K562 (cell line): ENCODE measurements at regions not wholly inside any gene's neighbourhood (a gene's known extent, or its start where the extent isn't known, plus 50 kb on each side); places are given as distances from the start of the nearest gene placed in this dataset.

Experiments
- ATAC-seq: fragments of 200-7000 bp; cut with Tn5 transposase; 3 replicates; pipeline ENCODE4 v1.9.1; 2020; ENCODE audit warnings: moderate library complexity
- BruUV-seq: library from RNA; stranded (reverse); fragments of 400-500 nt; replicated peaks from 2 replicates; lab custom pipeline; 2021; lab: Mats Ljungman, UMichigan
- CTCF ChIA-PET: fragments of 300-600 bp; formaldehyde crosslinking; extraction: SDS; loops from one replicate; lab custom pipeline; 2021; ENCODE audit warnings: low intra/inter-chr PET ratio; lab: Yijun Ruan, JAX
- POLR2A ChIA-PET: fragments of 300-600, 350-650 bp; sonication (Branson Sonifier 250); formaldehyde crosslinking; extraction: SDS; loops from one replicate; lab custom pipeline; 2021; ENCODE audit warnings: antibody characterized with exemption, inconsistent platforms; lab: Yijun Ruan, JAX
- DNase-seq, 4 experiments: peaks; one replicate each; pipeline versions ENCODE4 v3.0.0 to v3.0.0-alpha.2; 2011 to 2018; ENCODE audit warnings: low spot score in 3 of 4, mixed read lengths in 3 of 4; ENCODE audit errors: extremely low read depth in 1 of 4
- FAIRE-seq: peaks from 2 replicates; lab custom pipeline; 2011; peaks lifted over from hg19 to GRCh38; lab: Jason Lieb, UNC
- H2AFZ ChIP-seq: 2 replicates; pipeline ENCODE4 v1.6.0; 2011; ENCODE audit warnings: low read depth, low read length, control low read depth, inconsistent platforms
- H3K27ac ChIP-seq: fragments of 200-600 bp; 3 replicates; pipeline ENCODE4 v1.8.0; 2011; ENCODE audit warnings: low read depth, mild to moderate bottlenecking, control low read depth, inconsistent platforms, low read length, moderate library complexity, mixed read lengths; ENCODE audit errors: extremely low read depth
- H3K27me3 ChIP-seq, 2 experiments: fragments of 300-600 bp in 1 of 2; 2 replicates in 1 of 2; 3 replicates in 1 of 2; pipeline versions ENCODE4 v1.6.0 to v1.8.0; 2011; ENCODE audit warnings: inconsistent platforms in 2 of 2, low read length in 2 of 2, mild to moderate bottlenecking in 1 of 2, mixed read lengths in 1 of 2, moderate library complexity in 1 of 2; ENCODE audit not compliant: control insufficient read depth in 2 of 2, insufficient read depth in 2 of 2
- H3K36me3 ChIP-seq: fragments of 300-600 bp; 3 replicates; pipeline ENCODE4 v1.8.0; 2011; ENCODE audit warnings: mild to moderate bottlenecking, low read length, inconsistent platforms; ENCODE audit not compliant: control insufficient read depth, insufficient read depth
- H3K4me1 ChIP-seq, 2 experiments: fragments of 200-600 bp in 1 of 2; replicated peaks in 1 of 2; 2 replicates in 1 of 2; 3 replicates in 1 of 2; pipeline versions ENCODE4 v1.5.1 to v1.8.0; 2011; ENCODE audit warnings: inconsistent platforms in 2 of 2, low read length in 2 of 2, mild to moderate bottlenecking in 1 of 2, mixed read lengths in 1 of 2, moderate library complexity in 1 of 2; ENCODE audit not compliant: control insufficient read depth in 2 of 2, insufficient read depth in 2 of 2
- H3K4me2 ChIP-seq: 2 replicates; pipeline ENCODE4 v1.6.1; 2011; ENCODE audit warnings: low read length, control low read depth, inconsistent platforms, mixed read lengths; ENCODE audit not compliant: insufficient read depth
- H3K4me3 ChIP-seq: fragments of 200-600 bp; sonication (generic), shearing (Covaris generic); 2 replicates; pipeline ENCODE4 v1.5.1; 2016; ENCODE audit warnings: control low read depth, inconsistent platforms
- H3K79me2 ChIP-seq: fragments of 200-600 bp; 3 replicates; pipeline ENCODE4 v1.8.0; 2011; ENCODE audit warnings: low read length, inconsistent platforms; ENCODE audit not compliant: control insufficient read depth, insufficient read depth
- H3K9ac ChIP-seq, 2 experiments: 2 replicates each; pipeline versions ENCODE4 v1.6.0 to v1.6.1; 2011; ENCODE audit warnings: low read depth in 2 of 2, low read length in 2 of 2, control low read depth in 1 of 2, inconsistent platforms in 1 of 2, mild to moderate bottlenecking in 1 of 2, mixed read lengths in 1 of 2; ENCODE audit not compliant: insufficient read depth in 1 of 2
- H3K9me1 ChIP-seq: one replicate; pipeline ENCODE4 v1.6.0; 2011; ENCODE audit warnings: inconsistent platforms, mild to moderate bottlenecking, low read length, moderate library complexity; ENCODE audit not compliant: control insufficient read depth, insufficient read depth
- H3K9me3 ChIP-seq: replicated peaks from 2 replicates; pipeline ENCODE4 v1.5.1; 2011; ENCODE audit warnings: low read depth, low read length, inconsistent platforms; ENCODE audit not compliant: control insufficient read depth, insufficient read depth
- H4K20me1 ChIP-seq: replicated peaks from 2 replicates; pipeline ENCODE4 v1.6.1; 2011; ENCODE audit warnings: low read length, inconsistent platforms, mixed read lengths; ENCODE audit not compliant: control insufficient read depth, insufficient read depth
- FOSL1 ChIP-seq: fragments of 200-800 bp; sonication (Bioruptor generic); conservative IDR thresholded peaks from 2 replicates; pipeline ENCODE4 v1.6.1; 2016; ENCODE audit warnings: missing genetic modification characterization, missing compliant biosample characterization
- GTF2E2 ChIP-seq: fragments of 200-800 bp; sonication (Bioruptor generic); IDR thresholded peaks from 2 replicates; pipeline ENCODE4 v1.6.1; 2016; ENCODE audit warnings: missing genetic modification characterization, missing compliant biosample characterization
- JUND ChIP-seq, 2 experiments: IDR thresholded peaks; 2 replicates in 1 of 2; 3 replicates in 1 of 2; pipeline ENCODE4 v1.6.1; 2011; ENCODE audit warnings: borderline replicate concordance in 2 of 2, low read depth in 2 of 2, low read length in 2 of 2, improper control_type of control experiment in 1 of 2, missing biosample characterization in 1 of 2, missing genetic modification characterization in 1 of 2, missing genetic modification reagents in 1 of 2
- NCOR1 ChIP-seq: fragments of 450-650 bp; IDR thresholded peaks from 2 replicates; pipeline ENCODE4 v1.6.1; 2016; ENCODE audit warnings: mild to moderate bottlenecking, moderate library complexity
- NFIC ChIP-seq: fragments of 450-650 bp; IDR thresholded peaks from 2 replicates; pipeline ENCODE4 v1.6.1; 2017; ENCODE audit warnings: mild to moderate bottlenecking, inconsistent platforms
- NR2C2 ChIP-seq, 2 experiments: fragments of 200-800 bp in 1 of 2; sonication (Bioruptor generic) in 1 of 2; sonication (generic) in 1 of 2; formaldehyde crosslinking in 1 of 2; IDR thresholded peaks; 2 replicates each; pipeline versions ENCODE4 v1.6.1 to v1.8.0; 2016 to 2022; ENCODE audit warnings: mild to moderate bottlenecking in 1 of 2, missing compliant biosample characterization in 1 of 2, missing genetic modification characterization in 1 of 2, missing genetic modification reagents in 1 of 2
- PHF8 ChIP-seq: fragments of 200-600 bp; sonication (generic); IDR thresholded peaks from 2 replicates; pipeline ENCODE4 v1.6.1; 2012; ENCODE audit warnings: mixed run types, mild to moderate bottlenecking, inconsistent platforms, low read length, moderate library complexity, borderline replicate concordance
- PTBP1 ChIP-seq: fragments of 200-400 bp; formaldehyde crosslinking; IDR thresholded peaks from 2 replicates; pipeline ENCODE4 v1.6.1; 2017; ENCODE audit warnings: low read depth, low read length
- RAD21 ChIP-seq, 2 experiments: fragments of 250-450 bp in 1 of 2; fragments of 450-650 bp in 1 of 2; sonication (Bioruptor Pico) in 1 of 2; formaldehyde crosslinking in 1 of 2; IDR thresholded peaks in 1 of 2; conservative IDR thresholded peaks in 1 of 2; 2 replicates each; pipeline versions ENCODE4 v1.4.0 to v1.8.0; 2020 to 2022; ENCODE audit warnings: mild to moderate bottlenecking in 2 of 2, moderate library complexity in 1 of 2
- RBBP5 ChIP-seq: fragments of 200-600 bp; sonication (generic); IDR thresholded peaks from 2 replicates; pipeline ENCODE4 v1.6.1; 2012; ENCODE audit warnings: borderline replicate concordance, mild to moderate bottlenecking, low read length, control low read depth, inconsistent platforms; ENCODE audit not compliant: insufficient read depth, poor library complexity, severe bottlenecking
- SIN3B ChIP-seq: fragments of 450-650 bp; IDR thresholded peaks from 2 replicates; pipeline ENCODE4 v1.6.1; 2017; ENCODE audit warnings: low read depth, mild to moderate bottlenecking, moderate library complexity
- SRF ChIP-seq, 2 experiments: fragments of 250-450, 450-650 bp in 1 of 2; sonication (Bioruptor Pico) in 1 of 2; sonication (generic) in 1 of 2; formaldehyde crosslinking; IDR thresholded peaks; 2 replicates each; pipeline versions ENCODE4 v1.5.0 to v1.5.1; 2020 to 2022; ENCODE audit warnings: mild to moderate bottlenecking in 1 of 2, missing genetic modification reagents in 1 of 2
- TCF3 ChIP-seq: sonication (generic); formaldehyde crosslinking; IDR thresholded peaks from 2 replicates; pipeline ENCODE4 v1.4.0; 2020; ENCODE audit warnings: mild to moderate bottlenecking, missing genetic modification reagents
- ZNF175 ChIP-seq: fragments of 200-800 bp; sonication (Bioruptor generic); IDR thresholded peaks from 2 replicates; pipeline ENCODE4 v1.6.1; 2016; ENCODE audit warnings: low read depth, mild to moderate bottlenecking, missing genetic modification characterization, missing compliant biosample characterization
- ZNF41 ChIP-seq: fragments of 250-450 bp; sonication (Bioruptor Pico); conservative IDR thresholded peaks from 2 replicates; pipeline ENCODE4 v1.4.0; 2020; ENCODE audit warnings: mild to moderate bottlenecking
- ZNF584 ChIP-seq: fragments of 200-800 bp; sonication (Bioruptor generic); IDR thresholded peaks from 2 replicates; pipeline ENCODE4 v1.6.1; 2016; ENCODE audit warnings: low read depth, mild to moderate bottlenecking, missing genetic modification characterization, missing compliant biosample characterization
- ZNF766 ChIP-seq: fragments of 200-800 bp; sonication (Bioruptor generic); conservative IDR thresholded peaks from 2 replicates; pipeline ENCODE4 v1.6.1; 2016; ENCODE audit warnings: missing genetic modification characterization, missing compliant biosample characterization
- WGBS: fragments of 100-300 bp; shearing (Covaris generic); methylation state at CpG from one replicate; pipeline ENCODE4 v1.1.6; 2016; ENCODE audit warnings: low coverage, mixed read lengths; ENCODE audit not compliant: insufficient coverage; ENCODE audit errors: missing lambda C conversion rate; 5-methylcytosine and 5-hydroxymethylcytosine counted together
- in situ Hi-C: fragments of 300-500 bp; cut with MboI; formaldehyde crosslinking; loops from 4 replicates; pipeline ENCODE4 v1.15.0; 2018; ENCODE audit warnings: inconsistent platforms, mixed read lengths
- intact Hi-C: fragments of 100-400 bp; cut with micrococcal nuclease; formaldehyde crosslinking; loops from 2 replicates; pipeline ENCODE4 v1.14.2; 2022
- TF ChIP-seq, protein P1 (sequence below): fragments of 250-450 bp; sonication (Bioruptor Pico); IDR thresholded peaks from 2 replicates; pipeline ENCODE4 v1.8.0; 2021; ENCODE audit warnings: mild to moderate bottlenecking, moderate library complexity
- TF ChIP-seq, protein P2 (sequence below): sonication (generic); formaldehyde crosslinking; IDR thresholded peaks from 2 replicates; pipeline ENCODE4 v1.8.1; 2023; ENCODE audit warnings: mild to moderate bottlenecking, missing genetic modification reagents, moderate library complexity

DNA sequence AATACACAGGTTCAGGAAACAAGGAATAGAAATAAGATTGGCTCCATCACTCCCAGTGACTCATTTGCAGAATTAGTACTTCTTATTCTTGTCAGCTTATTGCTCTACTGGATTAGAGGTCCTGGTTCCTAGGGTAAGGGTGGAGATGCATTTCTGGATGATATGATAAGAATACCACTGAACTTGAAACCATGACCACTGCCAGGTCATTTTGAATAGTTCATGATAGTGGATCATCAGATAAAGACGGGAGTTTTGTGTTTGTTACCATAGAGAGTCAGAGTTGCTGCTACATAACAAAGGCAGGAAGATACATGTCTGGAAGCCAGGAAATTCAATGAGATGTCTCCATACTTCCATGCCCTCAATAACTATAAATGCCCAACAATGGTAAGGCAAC is 109.2 kb upstream of the FAT1 start:
- Histone ChIP-seq H3K4me2 (peak overlapping the region; percentile 10; the same call in 1 of the 2 replicates), H3K27ac (peak overlapping the region; percentile 36; the same call in 1 of the 3 replicates), H4K20me1 (no peaks in the 10 kb centered on the region), H3K36me3 (no peaks in the 10 kb centered on the region; the same call in 2 of the 3 replicates), H2AFZ (no peak overlapping the region; the same call in 1 of the 2 replicates), H3K4me1 (peaks cover 0 to 49% of the 10 kb centered on the region in 2 experiments; a peak in 4 of 5 replicates), H3K27me3 (no peaks in the 10 kb centered on the region), H3K9me3 (no peaks in the 10 kb centered on the region), H3K9ac (no peak overlapping the region), H3K4me3 (no peak overlapping the region), H3K9me1 (no peaks in the 10 kb centered on the region), H3K79me2 (no peaks in the 10 kb centered on the region)
- CTCF ChIA-PET = no interaction called here
- FAIRE-seq (peak; percentile 66), ATAC-seq (peak; percentile 31; the same call in 2 of the 3 replicates), DNase-seq (peak; percentile 15 to 58 (median 30))
- in situ Hi-C loops (no loop called here), intact Hi-C loops (no loop called here)
- 0% methylated on average over 1 of the region's 1 CpG for WGBS
- BruUV-seq = no TSS peak
- POLR2A ChIA-PET = interaction anchor here (1.1 kb wide), 1 partner anchor 12 kb away, joined by 3 read pairs; no protein-coding TSS in a partner anchor
- TF ChIP-seq ZNF175 (CRISPR knock-in tag) (0 out of 2 replicates have a peak, but pooled peaks have one; percentile 58), PTBP1 (no peak), RAD21 (CRISPR knock-in tag; conservative IDR thresholded peaks at IDR 0.05 in 1 of 2, IDR thresholded peaks at IDR 0.05 in 1 of 2) (peak in 1 of 2 experiments; percentile 23; a peak in 1 of 4 replicates), PHF8 (no peak), ZNF766 (CRISPR knock-in tag) (0 out of 2 replicates have a peak, but pooled peaks have one; percentile 30), NCOR1 (peak; percentile 32; the same call in 1 of the 2 replicates), JUND (IDR thresholded peaks at IDR 0.05; ENCODE audit: borderline replicate concordance, low read depth, low read length) (peak; percentile 58), JUND (tag; IDR thresholded peaks at IDR 0.05; ENCODE audit: borderline replicate concordance, low read depth, low read length) (peak; percentile 56; the same call in 2 of the 3 replicates), ZNF41 (CRISPR knock-in tag) (no peak), FOSL1 (tag) (peak; percentile 91), GTF2E2 (tag) (no peak), ZNF584 (CRISPR knock-in tag) (no peak), SRF (CRISPR knock-in tag; IDR thresholded peaks at IDR 0.05) (no peak), SIN3B (no peak), NFIC (0 out of 2 replicates have a peak, but pooled peaks have one; percentile 4), RBBP5 (no peak), TCF3 (CRISPR knock-in tag) (peak; percentile 31; the same call in 1 of the 2 replicates), NR2C2 (CRISPR knock-in tag; IDR thresholded peaks at IDR 0.05) (no peak), NR2C2 (tag; IDR thresholded peaks at IDR 0.05) (peak; percentile 20; the same call in 1 of the 2 replicates)
- TF ChIP-seq, protein P1, sequence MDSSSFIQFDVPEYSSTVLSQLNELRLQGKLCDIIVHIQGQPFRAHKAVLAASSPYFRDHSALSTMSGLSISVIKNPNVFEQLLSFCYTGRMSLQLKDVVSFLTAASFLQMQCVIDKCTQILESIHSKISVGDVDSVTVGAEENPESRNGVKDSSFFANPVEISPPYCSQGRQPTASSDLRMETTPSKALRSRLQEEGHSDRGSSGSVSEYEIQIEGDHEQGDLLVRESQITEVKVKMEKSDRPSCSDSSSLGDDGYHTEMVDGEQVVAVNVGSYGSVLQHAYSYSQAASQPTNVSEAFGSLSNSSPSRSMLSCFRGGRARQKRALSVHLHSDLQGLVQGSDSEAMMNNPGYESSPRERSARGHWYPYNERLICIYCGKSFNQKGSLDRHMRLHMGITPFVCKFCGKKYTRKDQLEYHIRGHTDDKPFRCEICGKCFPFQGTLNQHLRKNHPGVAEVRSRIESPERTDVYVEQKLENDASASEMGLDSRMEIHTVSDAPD (CRISPR knock-in tag) = no peak
- TF ChIP-seq, protein P2, sequence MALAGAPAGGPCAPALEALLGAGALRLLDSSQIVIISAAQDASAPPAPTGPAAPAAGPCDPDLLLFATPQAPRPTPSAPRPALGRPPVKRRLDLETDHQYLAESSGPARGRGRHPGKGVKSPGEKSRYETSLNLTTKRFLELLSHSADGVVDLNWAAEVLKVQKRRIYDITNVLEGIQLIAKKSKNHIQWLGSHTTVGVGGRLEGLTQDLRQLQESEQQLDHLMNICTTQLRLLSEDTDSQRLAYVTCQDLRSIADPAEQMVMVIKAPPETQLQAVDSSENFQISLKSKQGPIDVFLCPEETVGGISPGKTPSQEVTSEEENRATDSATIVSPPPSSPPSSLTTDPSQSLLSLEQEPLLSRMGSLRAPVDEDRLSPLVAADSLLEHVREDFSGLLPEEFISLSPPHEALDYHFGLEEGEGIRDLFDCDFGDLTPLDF = no peak
